Right lobe of liver (tissue), 4 donors: ENCODE measurements at regions not wholly inside any gene's neighbourhood (a gene's known extent, or its start where the extent isn't known, plus 50 kb on each side); places are given as distances from the start of the nearest gene placed in this dataset.
A peak's percentile ranks its signal among the peaks of the same experiment; 100 is the strongest.

Experiments used
- POLR2A ChIP-seq: fragments of 450-650 bp; IDR thresholded peaks from one replicate; pipeline ENCODE4 v1.6.1; 2017; ENCODE audit warnings: antibody characterized with exemption, mild to moderate bottlenecking
- TF ChIP-seq, protein P1 (sequence below), 4 donors: fragments of 200-600 bp in 3 of 4; fragments of 450-650 bp in 1 of 4; IDR thresholded peaks; one replicate each; pipeline versions ENCODE4 v1.5.1 to v1.8.0; 2016 to 2022; ENCODE audit warnings: antibody characterized with exemption in 4 of 4, mild to moderate bottlenecking in 2 of 4
- donor health status: DM: no; HTN: no; CAD: no.
- donor health status: DM: no; HTN: no; CAD: no.
- donor health status: DM: no; HTN: yes; CAD: no.

DNA sequence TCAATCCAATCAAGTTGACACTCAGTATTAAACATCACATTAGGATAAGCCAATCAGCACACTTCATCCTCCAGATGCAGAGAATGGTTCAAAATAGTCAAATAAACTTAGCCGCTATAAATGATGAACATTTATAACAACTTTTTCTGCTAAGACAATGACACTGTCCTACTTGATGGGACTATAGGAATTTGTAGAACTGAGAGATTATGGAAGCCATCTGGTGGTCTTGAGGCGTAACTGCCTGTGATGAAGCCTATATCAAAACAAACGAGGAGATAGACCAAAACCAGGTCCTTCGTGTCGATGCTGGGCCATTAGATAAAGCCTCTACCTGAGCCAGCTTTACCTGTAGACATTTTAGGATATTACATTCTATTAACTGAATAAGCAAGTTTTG lies 631.1 kb downstream of the COL12A1 start:
- TF ChIP-seq, protein P1, sequence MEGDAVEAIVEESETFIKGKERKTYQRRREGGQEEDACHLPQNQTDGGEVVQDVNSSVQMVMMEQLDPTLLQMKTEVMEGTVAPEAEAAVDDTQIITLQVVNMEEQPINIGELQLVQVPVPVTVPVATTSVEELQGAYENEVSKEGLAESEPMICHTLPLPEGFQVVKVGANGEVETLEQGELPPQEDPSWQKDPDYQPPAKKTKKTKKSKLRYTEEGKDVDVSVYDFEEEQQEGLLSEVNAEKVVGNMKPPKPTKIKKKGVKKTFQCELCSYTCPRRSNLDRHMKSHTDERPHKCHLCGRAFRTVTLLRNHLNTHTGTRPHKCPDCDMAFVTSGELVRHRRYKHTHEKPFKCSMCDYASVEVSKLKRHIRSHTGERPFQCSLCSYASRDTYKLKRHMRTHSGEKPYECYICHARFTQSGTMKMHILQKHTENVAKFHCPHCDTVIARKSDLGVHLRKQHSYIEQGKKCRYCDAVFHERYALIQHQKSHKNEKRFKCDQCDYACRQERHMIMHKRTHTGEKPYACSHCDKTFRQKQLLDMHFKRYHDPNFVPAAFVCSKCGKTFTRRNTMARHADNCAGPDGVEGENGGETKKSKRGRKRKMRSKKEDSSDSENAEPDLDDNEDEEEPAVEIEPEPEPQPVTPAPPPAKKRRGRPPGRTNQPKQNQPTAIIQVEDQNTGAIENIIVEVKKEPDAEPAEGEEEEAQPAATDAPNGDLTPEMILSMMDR (IDR thresholded peaks at IDR 0.05) = peak; percentile 14 to 52 (median 50)
- TF ChIP-seq POLR2A = no peak
